Mammary epithelial cell (primary cell): ENCODE measurements at regions not wholly inside any gene's neighbourhood (a gene's known extent, or its start where the extent isn't known, plus 50 kb on each side); places are given as distances from the start of the nearest gene placed in this dataset.

ENCODE experiments used
- CTCF ChIP-seq, 2 donors: IDR thresholded peaks in 1 of 2; conservative IDR thresholded peaks in 1 of 2; 2 replicates each; pipeline ENCODE4 v1.5.1; 2011 to 2012; ENCODE audit warnings: inconsistent platforms in 2 of 2, low read length in 2 of 2, mild to moderate bottlenecking in 2 of 2, control low read depth in 1 of 2, low read depth in 1 of 2; ENCODE audit not compliant: insufficient read depth in 1 of 2; ENCODE audit errors: extremely low read depth in 1 of 2
- EZH2 ChIP-seq: IDR thresholded peaks from 2 replicates; pipeline ENCODE4 v1.6.1; 2012; ENCODE audit warnings: low read length, inconsistent platforms, borderline replicate concordance

- TF ChIP-seq EZH2 (no peak), CTCF (conservative IDR thresholded peaks at IDR 0.05 in 1 of 2, IDR thresholded peaks at IDR 0.05 in 1 of 2; ENCODE audit: extremely low read depth in 1 of 2, insufficient read depth in 1 of 2, low read depth in 1 of 2, low read length in 2 of 2) (no peak)
Observed at GRCh38 chr5:125750861-125751186, 672.4 kb upstream of the GRAMD2B start.
